ENCODE measurements at regions not wholly inside any gene's neighbourhood (a gene's known extent, or its start where the extent isn't known, plus 50 kb on each side); places are given as distances from the start of the nearest gene placed in this dataset.
"Not testable (repeated sequence)": the region's sequence is repeated elsewhere in the genome, so short reads cannot be mapped to it uniquely, and the experiment has no call there.

DNA sequence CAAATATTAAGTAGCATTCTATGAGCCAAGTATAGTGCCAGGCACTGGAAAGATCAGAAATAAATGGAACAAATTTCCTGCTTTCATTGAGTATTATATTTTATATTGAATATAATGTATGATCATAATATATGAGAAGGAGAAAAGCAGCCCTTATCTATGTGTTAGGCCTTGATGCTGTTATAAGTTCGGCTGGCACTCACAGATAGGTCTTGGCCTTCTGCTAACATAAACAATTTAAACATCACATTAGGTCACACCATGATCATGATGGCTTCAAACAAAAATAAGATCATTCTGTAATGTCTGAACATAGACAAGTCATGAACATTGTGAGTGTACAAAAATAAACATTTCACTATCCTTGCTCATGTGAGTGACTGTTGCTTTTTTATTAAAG, 584.0 kb upstream of the ZNF385D start:
- peak; percentile 0 for DNase-seq

DNA sequence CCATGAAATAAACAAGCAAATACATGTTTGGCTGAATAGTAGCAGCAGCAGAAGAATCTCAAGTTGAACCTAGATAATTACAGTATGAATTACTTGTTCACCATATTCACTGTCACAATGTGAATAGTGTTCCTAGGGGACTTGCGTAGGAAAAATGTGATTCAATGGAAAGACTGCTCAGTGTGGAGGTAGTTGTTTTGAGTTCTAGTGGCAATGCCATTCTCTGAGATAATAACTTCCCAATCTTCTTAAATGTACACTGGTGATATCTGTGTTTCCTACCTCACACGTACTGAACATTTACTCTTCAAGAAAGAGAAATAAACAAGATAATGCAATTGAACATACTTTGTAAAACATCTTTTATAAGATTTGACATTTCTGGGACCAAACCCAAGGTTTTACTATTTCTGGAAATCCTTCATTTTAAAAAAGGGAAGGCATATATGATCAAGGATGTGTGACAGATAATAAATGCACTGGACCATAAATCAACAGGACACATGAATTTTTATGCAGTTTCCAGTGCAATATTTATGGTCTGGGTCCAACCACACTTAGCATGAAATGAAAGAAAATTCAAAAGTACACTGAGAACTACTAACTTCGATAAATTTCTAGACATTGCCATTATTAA, 598.3 kb upstream of the ZNF385D start:
- DNase-seq = no peak

DNA sequence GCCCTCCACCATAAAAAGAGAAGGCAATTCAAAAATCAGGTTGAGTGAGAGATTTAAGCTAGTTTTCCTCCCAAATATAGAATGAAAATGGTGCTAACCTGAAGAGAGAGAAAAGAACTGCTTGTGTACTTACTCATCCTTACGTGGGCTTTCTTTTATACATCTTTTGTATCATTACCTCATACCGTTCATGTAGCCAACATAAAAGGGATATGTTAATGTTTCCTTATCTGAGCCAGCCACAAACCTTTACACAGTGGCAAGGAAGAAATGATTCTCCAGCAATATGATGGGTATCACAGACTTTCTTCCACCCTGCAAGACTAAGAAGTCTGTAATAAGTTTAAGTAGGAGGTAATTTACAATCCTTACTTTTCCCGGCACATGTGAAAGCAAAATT, 600.8 kb upstream of the ZNF385D start:
- DNase-seq = no peak

GRCh38 chr3:22353126-22353525, 602.1 kb upstream of the ZNF385D start:
- no peak for DNase-seq

DNA sequence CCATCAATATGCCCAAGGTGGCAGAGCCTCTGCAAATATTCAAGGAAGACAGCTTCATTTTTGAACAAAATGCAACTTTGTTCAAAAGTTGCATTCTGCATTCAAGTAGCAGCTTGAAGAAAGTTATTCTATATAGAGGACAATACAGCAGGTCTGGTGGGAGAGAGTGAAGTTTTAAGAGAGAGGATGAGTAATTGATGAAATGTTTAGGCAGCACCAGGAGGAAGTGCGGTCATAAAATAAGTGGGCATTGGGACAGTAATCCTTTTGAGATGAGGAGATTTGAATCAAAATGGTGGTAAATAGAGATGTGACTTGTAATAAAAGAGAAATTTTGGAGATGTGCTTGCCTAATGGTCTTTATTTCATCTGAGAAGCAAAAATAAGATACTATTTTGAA, 607.3 kb upstream of the ZNF385D start:
- DNase-seq = no peak

DNA sequence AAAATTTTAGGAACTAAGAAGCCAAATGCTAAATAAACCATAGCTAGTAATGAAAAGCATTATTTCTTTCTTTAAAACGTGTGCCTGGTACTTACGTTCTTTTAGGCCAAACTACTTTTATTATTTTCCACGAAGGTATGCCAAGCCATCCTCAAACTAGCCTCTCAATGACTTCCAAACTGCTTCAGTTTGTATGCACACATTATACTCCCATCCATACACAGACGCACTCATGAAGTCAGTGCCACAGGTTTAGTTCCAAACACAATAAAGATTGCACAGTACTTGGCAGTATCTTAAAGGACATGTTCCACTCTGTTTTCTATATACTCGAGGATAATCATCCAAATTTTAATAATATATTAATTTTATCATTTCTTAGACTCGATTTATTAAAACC, 609.2 kb upstream of the ZNF385D start:
- no peak for DNase-seq

GRCh38 chr3:22360970-22361369, 610.0 kb upstream of the ZNF385D start:
- DNase-seq = no peak

GRCh38 chr3:22361521-22361920, 610.5 kb upstream of the ZNF385D start:
- DNase-seq = no peak

GRCh38 chr3:22364851-22365250, 613.8 kb upstream of the ZNF385D start:
- no peak for DNase-seq

DNA sequence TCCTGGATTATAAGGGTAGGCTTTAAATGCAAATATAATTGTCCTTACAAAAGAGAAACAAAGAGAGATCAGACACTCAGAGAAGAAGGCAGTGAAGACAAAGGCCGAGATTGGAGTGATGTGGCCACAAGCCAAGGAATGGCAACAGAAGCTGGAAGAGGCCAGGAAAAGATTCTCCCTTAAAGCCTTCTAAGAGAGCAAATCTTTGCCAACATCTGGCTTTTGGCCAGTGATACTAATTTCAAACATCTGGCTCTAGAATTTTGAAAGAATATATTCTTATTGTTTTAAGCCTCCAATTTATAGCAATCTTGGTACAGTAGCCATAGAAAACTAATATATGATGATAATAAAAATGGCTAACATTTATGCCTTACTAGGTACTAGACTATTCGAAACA, 615.8 kb upstream of the ZNF385D start:
- DNase-seq = no peak

DNA sequence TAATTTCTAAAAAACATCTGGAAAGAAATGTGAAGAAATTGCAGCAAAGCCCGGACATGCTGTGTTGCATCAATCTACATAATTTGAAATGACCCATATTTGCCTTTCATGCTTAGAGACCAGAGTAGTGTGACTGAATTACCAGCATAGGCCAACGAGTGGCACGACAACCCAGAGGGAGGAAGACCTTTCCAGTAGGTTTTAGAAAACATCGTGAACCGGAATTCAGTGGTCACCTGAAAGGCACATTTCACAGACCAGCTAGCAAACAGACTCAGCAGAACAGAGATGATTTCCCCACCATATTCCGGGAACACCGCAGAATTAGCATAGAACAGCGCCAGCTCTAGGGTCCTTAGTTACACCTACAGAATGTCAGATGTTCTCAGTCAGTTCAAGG, 620.0 kb upstream of the ZNF385D start:
- no peak for DNase-seq

DNA sequence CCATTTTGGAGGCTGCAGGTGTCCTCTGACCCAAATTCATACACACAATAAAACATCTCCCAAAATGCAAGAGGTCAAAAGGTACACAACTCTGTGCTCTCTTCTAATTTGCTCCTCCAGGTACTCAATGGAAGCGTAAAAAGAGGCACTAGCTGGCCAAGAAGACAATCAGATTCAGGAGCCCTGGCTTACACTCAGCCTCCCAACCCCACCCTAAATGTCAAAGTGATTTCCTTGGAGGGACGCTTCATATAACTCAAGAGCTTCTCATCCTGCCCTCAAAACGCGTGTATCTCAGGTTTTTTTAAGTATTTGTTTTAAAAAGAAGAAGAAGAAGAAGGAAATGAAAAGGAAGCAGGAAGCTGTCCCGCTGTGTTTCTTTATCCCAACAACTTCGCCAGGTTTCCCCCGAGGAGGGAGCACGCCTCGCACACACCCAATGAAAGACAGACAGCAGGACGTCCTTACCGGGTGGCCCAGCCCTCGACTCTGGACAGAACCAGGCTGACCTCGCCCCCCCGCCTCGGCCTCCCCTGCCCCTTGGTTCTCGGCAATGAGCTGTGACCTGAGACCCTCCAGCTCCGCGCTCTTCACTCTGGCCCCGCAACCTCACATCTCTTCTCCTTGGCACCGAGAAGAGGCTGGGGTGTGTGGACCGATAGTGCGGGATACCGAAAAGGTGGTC, 620.7 kb upstream of the ZNF385D start:
- DNase-seq = no peak

DNA sequence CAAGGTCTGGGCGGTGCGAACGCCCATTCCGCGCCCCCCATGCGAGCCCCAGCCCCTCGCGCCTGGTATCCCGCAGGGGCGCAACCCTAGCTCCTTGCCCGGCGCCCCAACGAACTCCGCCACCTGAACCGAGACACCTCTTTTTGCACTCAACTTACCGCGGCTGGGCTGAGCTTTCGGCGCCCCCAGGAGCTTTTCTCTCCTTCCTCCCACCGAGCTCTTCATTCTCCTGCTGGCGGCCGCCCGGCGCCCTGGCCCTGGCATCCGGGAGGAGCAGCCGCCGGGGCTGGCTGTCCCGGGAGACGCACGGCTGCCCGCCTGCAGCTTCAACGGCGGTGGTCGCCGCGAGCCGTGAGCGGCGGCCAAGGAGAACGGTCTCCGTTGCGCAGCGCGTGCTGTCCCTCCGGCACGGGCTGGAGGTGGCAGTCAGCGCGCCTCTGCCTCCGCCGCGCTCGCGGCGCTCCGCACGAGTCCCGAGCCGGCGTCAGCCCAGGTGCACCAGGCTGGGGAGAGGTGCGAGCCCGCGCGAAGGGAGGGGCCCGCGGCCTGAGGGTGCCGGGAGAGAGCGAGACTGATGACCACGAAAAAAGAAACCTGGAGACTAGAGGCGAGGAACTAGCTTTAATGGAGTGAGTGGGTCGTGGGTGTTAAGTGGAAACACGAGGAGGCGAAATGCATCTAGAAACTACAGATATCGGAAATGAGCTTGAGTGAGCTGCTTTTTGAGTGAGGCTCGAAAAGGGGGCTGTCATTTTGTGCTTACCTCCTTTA, 621.5 kb upstream of the ZNF385D start:
- DNase-seq = peak; percentile 5

GRCh38 chr3:22373182-22373581, 622.2 kb upstream of the ZNF385D start:
- DNase-seq = no peak

GRCh38 chr3:22373827-22374226, 622.8 kb upstream of the ZNF385D start:
- DNase-seq = no peak

- peak; percentile 86 for DNase-seq
Measured at GRCh38 chr3:22377421-22377820, 626.4 kb upstream of the ZNF385D start.

DNA sequence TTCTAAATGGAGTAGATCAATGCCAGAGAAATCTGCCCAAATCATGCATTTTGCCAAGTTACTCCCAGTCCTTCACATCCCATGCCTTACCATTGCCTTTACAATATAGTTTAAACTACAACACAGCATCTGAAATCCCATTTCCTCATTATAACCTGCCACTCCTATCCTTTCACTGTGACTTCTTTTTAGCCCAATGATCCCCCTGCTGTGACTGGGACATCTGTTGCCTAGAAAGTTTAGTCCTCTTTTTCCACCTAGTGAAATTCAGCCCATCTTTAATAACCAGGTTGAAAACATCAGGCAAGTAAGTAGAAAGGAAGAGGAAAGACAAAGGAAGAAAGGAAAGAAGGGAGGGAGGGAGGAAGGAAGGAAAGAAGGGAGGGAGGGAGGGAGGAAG, 627.9 kb upstream of the ZNF385D start:
- no peak for DNase-seq

DNA sequence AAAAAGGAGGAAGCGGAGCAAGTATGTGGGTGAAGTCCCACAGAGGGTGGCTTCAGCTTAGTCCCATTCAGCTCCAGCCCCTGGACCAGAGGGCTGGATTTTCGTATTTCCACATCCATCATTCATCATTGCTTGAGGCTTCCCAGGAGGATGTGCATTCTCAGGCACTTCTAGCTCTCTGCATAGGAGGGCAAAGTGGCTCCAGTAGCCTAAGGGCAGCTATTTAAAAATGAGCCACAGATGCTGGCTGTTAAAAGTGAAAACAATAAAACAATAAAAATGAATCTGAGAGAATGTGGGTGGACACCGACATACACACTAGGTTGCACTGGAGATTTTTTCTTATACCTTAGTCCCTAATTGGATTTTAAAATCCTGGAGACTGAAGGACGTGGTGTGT, 629.2 kb upstream of the ZNF385D start:
- DNase-seq = no peak

DNA sequence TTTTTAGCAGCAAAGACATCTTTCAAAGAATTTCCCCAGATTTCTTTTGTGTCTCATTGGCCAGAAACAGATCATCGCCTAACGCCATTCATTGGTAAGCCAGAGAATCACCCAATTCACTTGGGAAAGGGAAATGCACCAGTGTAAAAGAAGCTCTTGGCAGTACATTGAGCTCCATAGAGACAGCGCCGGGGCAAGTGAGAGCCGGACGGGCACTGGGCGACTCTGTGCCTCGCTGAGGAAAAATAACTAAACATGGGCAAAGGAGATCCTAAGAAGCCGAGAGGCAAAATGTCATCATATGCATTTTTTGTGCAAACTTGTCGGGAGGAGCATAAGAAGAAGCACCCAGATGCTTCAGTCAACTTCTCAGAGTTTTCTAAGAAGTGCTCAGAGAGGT, 630.6 kb upstream of the ZNF385D start:
- not testable (repeated sequence) for DNase-seq

- no peak for DNase-seq
Measured at GRCh38 chr3:22383285-22383684, 632.3 kb upstream of the ZNF385D start.

DNA sequence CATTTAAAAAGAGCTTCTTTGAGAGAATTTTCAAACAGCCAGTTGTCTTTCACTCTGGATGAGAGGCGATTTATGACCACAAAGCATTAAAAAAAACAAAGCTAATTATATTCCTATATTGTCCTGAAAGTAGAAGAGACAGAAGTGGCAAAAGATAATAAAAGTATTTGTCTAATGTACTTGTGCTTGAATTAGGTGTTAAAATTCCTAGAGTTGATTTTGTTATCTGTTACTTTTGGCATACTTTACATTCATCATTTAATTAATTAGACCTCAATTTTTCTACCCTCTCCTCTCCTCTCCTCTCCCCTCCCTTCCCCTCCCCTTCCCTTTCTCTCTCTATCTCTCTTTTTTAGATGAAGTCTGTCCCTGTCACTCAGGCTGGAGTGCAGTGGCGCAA, 635.1 kb upstream of the ZNF385D start:
- no peak for DNase-seq

GRCh38 chr3:22392286-22392685, 641.3 kb upstream of the ZNF385D start:
- no peak for DNase-seq

- no peak for DNase-seq
Measured at GRCh38 chr3:22392859-22393258, 641.8 kb upstream of the ZNF385D start.

- peak; percentile 17 for DNase-seq
Measured at GRCh38 chr3:22399566-22399965, 648.6 kb upstream of the ZNF385D start.
